Liver (tissue), 8 donors: ENCODE measurements at regions not wholly inside any gene's neighbourhood (a gene's known extent, or its start where the extent isn't known, plus 50 kb on each side); places are given as distances from the start of the nearest gene placed in this dataset.

Experiments used
- DNase-seq: peaks from one replicate; pipeline ENCODE4 v3.0.0-alpha.2; 2017; ENCODE audit warnings: low spot score
- H3K27ac ChIP-seq, 2 donors: one replicate each; pipeline ENCODE4 v1.7.0; 2013; ENCODE audit warnings: inconsistent platforms in 2 of 2, low read length in 2 of 2, control low read depth in 1 of 2, low read depth in 1 of 2, mild to moderate bottlenecking in 1 of 2
- H3K27me3 ChIP-seq, 4 donors: one replicate each; pipeline versions ENCODE4 v1.6.1 to v1.7.0; 2013; ENCODE audit warnings: low read length in 3 of 4, inconsistent platforms in 1 of 4, mild to moderate bottlenecking in 1 of 4, moderate library complexity in 1 of 4; ENCODE audit not compliant: control insufficient read depth in 4 of 4, insufficient read depth in 4 of 4
- H3K36me3 ChIP-seq, 4 donors: one replicate each; pipeline versions ENCODE4 v1.6.1 to v1.7.0; 2013; ENCODE audit warnings: low read length in 3 of 4, mild to moderate bottlenecking in 3 of 4, low read depth in 1 of 4, moderate library complexity in 1 of 4; ENCODE audit not compliant: control insufficient read depth in 4 of 4, insufficient read depth in 3 of 4
- H3K4me1 ChIP-seq, 4 donors: one replicate each; pipeline versions ENCODE4 v1.6.1 to v1.7.0; 2013; ENCODE audit warnings: low read length in 3 of 4, mild to moderate bottlenecking in 3 of 4, moderate library complexity in 1 of 4; ENCODE audit not compliant: control insufficient read depth in 4 of 4, insufficient read depth in 4 of 4
- H3K4me3 ChIP-seq, 3 donors: one replicate each; pipeline versions ENCODE4 v1.6.1 to v1.7.0; 2013; ENCODE audit warnings: low read length in 3 of 3, control low read depth in 1 of 3, low read depth in 1 of 3, mild to moderate bottlenecking in 1 of 3
- H3K9ac ChIP-seq, 2 donors: one replicate each; pipeline ENCODE4 v1.7.0; 2013; ENCODE audit warnings: low read length in 2 of 2, mild to moderate bottlenecking in 2 of 2, moderate library complexity in 2 of 2, control low read depth in 1 of 2, low read depth in 1 of 2
- H3K9me3 ChIP-seq, 4 donors: one replicate each; pipeline versions ENCODE4 v1.6.1 to v1.7.0; 2013; ENCODE audit warnings: low read length in 3 of 4; ENCODE audit not compliant: control insufficient read depth in 4 of 4
- CTCF ChIP-seq: fragments of 150-350 bp; IDR thresholded peaks from 2 replicates; pipeline ENCODE4 v1.5.1; 2017; ENCODE audit warnings: improper control_type of control experiment, low read depth, low read length; ENCODE audit not compliant: missing input control
- EGR1 ChIP-seq, 2 donors: IDR thresholded peaks; 2 replicates each; pipeline ENCODE4 v1.6.1; 2016 to 2018; ENCODE audit warnings: antibody characterized with exemption in 2 of 2, low read depth in 2 of 2
- FOXA1 ChIP-seq: IDR thresholded peaks from 2 replicates; pipeline ENCODE4 v1.6.1; 2016; ENCODE audit warnings: antibody characterized with exemption
- FOXA2 ChIP-seq: IDR thresholded peaks from 2 replicates; pipeline ENCODE4 v1.6.1; 2016; ENCODE audit warnings: antibody characterized with exemption
- GABPA ChIP-seq, 2 donors: IDR thresholded peaks in 1 of 2; conservative IDR thresholded peaks in 1 of 2; 2 replicates each; pipeline ENCODE4 v1.6.1; 2016; ENCODE audit warnings: antibody characterized with exemption in 2 of 2, mild to moderate bottlenecking in 1 of 2, moderate library complexity in 1 of 2
- HNF4A ChIP-seq, 2 donors: conservative IDR thresholded peaks; 2 replicates each; pipeline ENCODE4 v1.6.1; 2016; ENCODE audit warnings: antibody characterized with exemption in 2 of 2, mild to moderate bottlenecking in 2 of 2
- HNF4G ChIP-seq: IDR thresholded peaks from 2 replicates; pipeline ENCODE4 v1.6.1; 2016; ENCODE audit warnings: antibody characterized with exemption
- JUND ChIP-seq, 2 donors: IDR thresholded peaks; 2 replicates each; pipeline ENCODE4 v1.6.1; 2016; ENCODE audit warnings: antibody characterized with exemption in 2 of 2
- MAX ChIP-seq: IDR thresholded peaks from 2 replicates; pipeline ENCODE4 v1.6.1; 2016; ENCODE audit warnings: antibody characterized with exemption
- NR2F2 ChIP-seq: IDR thresholded peaks from 2 replicates; pipeline ENCODE4 v1.6.1; 2016; ENCODE audit warnings: antibody characterized with exemption
- RAD21 ChIP-seq, 2 donors: IDR thresholded peaks; 2 replicates each; pipeline ENCODE4 v1.6.1; 2016; ENCODE audit warnings: antibody characterized with exemption in 2 of 2, mild to moderate bottlenecking in 2 of 2
- REST ChIP-seq: IDR thresholded peaks from 2 replicates; pipeline ENCODE4 v1.6.1; 2016; ENCODE audit warnings: antibody characterized with exemption, mild to moderate bottlenecking
- RXRA ChIP-seq, 2 donors: IDR thresholded peaks; 2 replicates each; pipeline ENCODE4 v1.6.1; 2017 to 2018; ENCODE audit warnings: antibody characterized with exemption in 2 of 2, mild to moderate bottlenecking in 1 of 2
- SP1 ChIP-seq: IDR thresholded peaks from 2 replicates; pipeline ENCODE4 v1.6.1; 2018; ENCODE audit warnings: antibody characterized with exemption, mild to moderate bottlenecking
- TAF1 ChIP-seq: conservative IDR thresholded peaks from 2 replicates; pipeline ENCODE4 v1.6.1; 2016; ENCODE audit warnings: antibody characterized with exemption, mild to moderate bottlenecking
- YY1 ChIP-seq: IDR thresholded peaks from 2 replicates; pipeline ENCODE4 v1.6.1; 2016; ENCODE audit warnings: antibody characterized with exemption, mild to moderate bottlenecking
- WGBS: extraction: QIAGEN DNeasy Blood & Tissue Kit; methylation state at CpG from one replicate; pipeline ENCODE4 v1.1.7; 2013; 5-methylcytosine and 5-hydroxymethylcytosine counted together
- donor health status: healthy.
- donor health status: healthy.
- donor health status: healthy.
- donor health status: healthy.
- donor health status: healthy.

- H3K27me3 ChIP-seq, result no peaks in the 10 kb centered on the region
- DNase-seq, result no peak
- H3K4me1 ChIP-seq, result no peaks in the 10 kb centered on the region
- TF ChIP-seq GABPA (IDR thresholded peaks at IDR 0.05 in 1 of 2, conservative IDR thresholded peaks at IDR 0.05 in 1 of 2), result no peak
- no peak for TF ChIP-seq RXRA (IDR thresholded peaks at IDR 0.05)
- no peak for TF ChIP-seq TAF1
- TF ChIP-seq NR2F2, result no peak
- TF ChIP-seq FOXA2, result no peak
- TF ChIP-seq JUND (IDR thresholded peaks at IDR 0.05), result no peak
- no peak for TF ChIP-seq HNF4A (conservative IDR thresholded peaks at IDR 0.05)
- no peak for TF ChIP-seq RAD21 (IDR thresholded peaks at IDR 0.05)
- no peak for TF ChIP-seq REST
- TF ChIP-seq MAX, result no peak
- no peak for TF ChIP-seq YY1
- TF ChIP-seq EGR1 (IDR thresholded peaks at IDR 0.05; ENCODE audit: low read depth in 2 of 2), result no peak
- no peak for TF ChIP-seq HNF4G
- H3K36me3 ChIP-seq, result no peaks in the 10 kb centered on the region
- H3K9ac ChIP-seq, result no peak overlapping the region
- H3K4me3 ChIP-seq, result no peak overlapping the region
- H3K9me3 ChIP-seq, result no peaks in the 10 kb centered on the region
- WGBS, result 83% methylated on average over 2 of the region's 2 CpGs
- H3K27ac ChIP-seq, result no peak overlapping the region
These were observed 518.9 kb upstream of the NR5A2 start for GRCh38 chr1:199508653-199509052.

- Histone ChIP-seq H3K4me1 (no peaks in the 10 kb centered on the region), H3K9me3 (no peaks in the 10 kb centered on the region), H3K4me3 (no peak overlapping the region), H3K27me3 (no peaks in the 10 kb centered on the region), H3K9ac (no peak overlapping the region), H3K27ac (no peak overlapping the region), H3K36me3 (no peaks in the 10 kb centered on the region)
- DNase-seq, result no peak
- TF ChIP-seq NR2F2, result no peak
- TF ChIP-seq HNF4A (conservative IDR thresholded peaks at IDR 0.05), result no peak
- no peak for TF ChIP-seq SP1
- no peak for TF ChIP-seq REST
- no peak for TF ChIP-seq EGR1 (IDR thresholded peaks at IDR 0.05; ENCODE audit: low read depth in 2 of 2)
- no peak for TF ChIP-seq CTCF
- no peak for TF ChIP-seq HNF4G
- TF ChIP-seq FOXA1, result no peak
- TF ChIP-seq MAX, result no peak
- no peak for TF ChIP-seq JUND (IDR thresholded peaks at IDR 0.05)
- no peak for TF ChIP-seq YY1
- TF ChIP-seq TAF1, result no peak
- 89% methylated on average over 2 of the region's 2 CpGs for WGBS
These were observed 518.1 kb upstream of the NR5A2 start for GRCh38 chr1:199509456-199509855.
